A549 (cell line): ENCODE measurements at regions not wholly inside any gene's neighbourhood (a gene's known extent, or its start where the extent isn't known, plus 50 kb on each side); places are given as distances from the start of the nearest gene placed in this dataset.

ENCODE experiments used
- ATAC-seq, 2 experiments: fragments of 200-7000 bp in 1 of 2; fragments of >200 bp in 1 of 2; cut with Nextera tagmentation in 1 of 2; cut with Tn5 transposase in 1 of 2; 3 replicates each; pipeline versions ENCODE4 v1.8.0 to v1.9.1; 2018 to 2020; ENCODE audit warnings: mild to moderate bottlenecking in 1 of 2, moderate library complexity in 1 of 2
- CTCF ChIA-PET: fragments of 300-600 bp; sonication (Branson Sonifier 250); formaldehyde crosslinking; extraction: SDS; loops from one replicate; lab custom pipeline; 2021; ENCODE audit warnings: antibody characterized with exemption, inconsistent platforms; lab: Yijun Ruan, JAX
- POLR2A ChIA-PET: fragments of 350-600 bp; formaldehyde crosslinking; extraction: SDS; loops from one replicate; lab custom pipeline; 2021; ENCODE audit warnings: antibody characterized with exemption, inconsistent platforms; lab: Yijun Ruan, JAX
- DNase-seq, 2 experiments: peaks; one replicate each; pipeline versions ENCODE4 v3.0.0 to v3.0.0-alpha.2; 2011 to 2016; ENCODE audit warnings: low read depth in 1 of 2, low spot score in 1 of 2
- FAIRE-seq: peaks from 2 replicates; lab custom pipeline; 2011; peaks lifted over from hg19 to GRCh38; lab: Jason Lieb, UNC
- H3K27ac ChIP-seq, 2 experiments: fragments of >200 bp; sonication (Bioruptor Twin); formaldehyde crosslinking; 3 replicates each; pipeline ENCODE4 v1.5.1; 2016 to 2017
- H3K4me1 ChIP-seq: fragments of >200 bp; sonication (Bioruptor Twin); formaldehyde crosslinking; 3 replicates; pipeline ENCODE4 v1.6.1; 2016
- H3K4me2 ChIP-seq: fragments of >200 bp; sonication (Bioruptor Twin); formaldehyde crosslinking; 3 replicates; pipeline ENCODE4 v1.6.1; 2016
- H3K4me3 ChIP-seq: fragments of >200 bp; sonication (Bioruptor Twin); formaldehyde crosslinking; 3 replicates; pipeline ENCODE4 v1.5.1; 2016
- H3K9me3 ChIP-seq: fragments of >200 bp; sonication (Bioruptor Twin); formaldehyde crosslinking; 3 replicates; pipeline ENCODE4 v1.6.1; 2016
- BHLHE40 ChIP-seq: IDR thresholded peaks from 2 replicates; pipeline ENCODE4 v1.6.1; 2012; ENCODE audit warnings: low read depth, low read length, inconsistent platforms
- CBX2 ChIP-seq: fragments of 200-600 bp; sonication (generic); IDR thresholded peaks from 2 replicates; pipeline ENCODE4 v1.6.1; 2016; ENCODE audit warnings: low read depth, mild to moderate bottlenecking, borderline replicate concordance
- CBX8 ChIP-seq: fragments of 200-600 bp; sonication (generic); IDR thresholded peaks from 2 replicates; pipeline ENCODE4 v1.6.1; 2016
- CEBPB ChIP-seq, 2 experiments: fragments of >200 bp in 1 of 2; sonication (Bioruptor Twin) in 1 of 2; formaldehyde crosslinking in 1 of 2; IDR thresholded peaks; 2 replicates each; pipeline ENCODE4 v1.6.1; 2012 to 2016
- CTCF ChIP-seq: fragments of >200 bp; sonication (Bioruptor Twin); formaldehyde crosslinking; IDR thresholded peaks from 3 replicates; pipeline ENCODE4 v1.5.1; 2016
- FOSL2 ChIP-seq, 2 experiments: fragments of 450-650 bp in 1 of 2; fragments of >200 bp in 1 of 2; sonication (Bioruptor Twin) in 1 of 2; formaldehyde crosslinking; IDR thresholded peaks; 2 replicates each; pipeline versions ENCODE4 v1.5.0 to v1.6.1; 2016 to 2020; ENCODE audit warnings: mild to moderate bottlenecking in 1 of 2, moderate library complexity in 1 of 2
- HDAC2 ChIP-seq: fragments of 200-600 bp; sonication (generic); IDR thresholded peaks from 2 replicates; pipeline ENCODE4 v1.6.1; 2016
- HES2 ChIP-seq: fragments of >200 bp; sonication (Bioruptor Twin); formaldehyde crosslinking; IDR thresholded peaks from 2 replicates; pipeline ENCODE4 v1.6.1; 2016
- HEYL ChIP-seq: fragments of 250-450 bp; sonication (Bioruptor Pico); IDR thresholded peaks from 2 replicates; pipeline ENCODE4 v1.8.0; 2021; ENCODE audit warnings: mild to moderate bottlenecking, moderate library complexity
- HOXB5 ChIP-seq: fragments of 250-450 bp; sonication (Bioruptor Pico); IDR thresholded peaks from 2 replicates; pipeline ENCODE4 v1.5.0; 2020; ENCODE audit warnings: mild to moderate bottlenecking, moderate library complexity
- JUN ChIP-seq, 2 experiments: fragments of >200 bp; sonication (Bioruptor Twin); formaldehyde crosslinking; IDR thresholded peaks; 2 replicates in 1 of 2; 3 replicates in 1 of 2; pipeline ENCODE4 v1.6.1; 2016 to 2017
- JUNB ChIP-seq: fragments of >200 bp; sonication (Bioruptor Twin); formaldehyde crosslinking; IDR thresholded peaks from 2 replicates; pipeline ENCODE4 v1.6.1; 2016
- KDM5A ChIP-seq: fragments of 200-600 bp; sonication (generic); IDR thresholded peaks from 2 replicates; pipeline ENCODE4 v1.6.1; 2016; ENCODE audit warnings: antibody characterized with exemption, mild to moderate bottlenecking
- NFE2L2 ChIP-seq: fragments of 150-350 bp; conservative IDR thresholded peaks from 2 replicates; pipeline ENCODE4 v1.6.1; 2014; ENCODE audit warnings: low read length
- NR3C1 ChIP-seq: fragments of >200 bp; sonication (Bioruptor Twin); formaldehyde crosslinking; IDR thresholded peaks from 3 replicates; pipeline ENCODE4 v1.6.1; 2017
- PBX3 ChIP-seq: IDR thresholded peaks from 2 replicates; pipeline ENCODE4 v1.6.1; 2012
- POLR2A ChIP-seq: IDR thresholded peaks from 2 replicates; pipeline ENCODE4 v1.6.1; 2012; ENCODE audit warnings: mild to moderate bottlenecking, low read length
- RARB ChIP-seq: fragments of 250-450 bp; sonication (Bioruptor Pico); IDR thresholded peaks from 2 replicates; pipeline ENCODE4 v1.8.0; 2021; ENCODE audit warnings: mild to moderate bottlenecking, moderate library complexity
- RCOR1 ChIP-seq: fragments of 150-350 bp; IDR thresholded peaks from 2 replicates; pipeline ENCODE4 v1.6.1; 2014; ENCODE audit warnings: antibody characterized with exemption, low read length, low read depth
- RFX5 ChIP-seq: fragments of 450-650 bp; IDR thresholded peaks from 2 replicates; pipeline ENCODE4 v1.7.1; 2014; ENCODE audit warnings: antibody characterized with exemption, mild to moderate bottlenecking, moderate library complexity
- TFCP2L1 ChIP-seq: fragments of 250-450 bp; sonication (Bioruptor Pico); IDR thresholded peaks from 2 replicates; pipeline ENCODE4 v1.5.0; 2021; ENCODE audit warnings: mild to moderate bottlenecking
- USF2 ChIP-seq: fragments of 450-650 bp; IDR thresholded peaks from 2 replicates; pipeline ENCODE4 v1.6.1; 2014; ENCODE audit warnings: antibody characterized with exemption
- ZNF302 ChIP-seq: fragments of 250-450 bp; sonication (Bioruptor Pico); IDR thresholded peaks from 2 replicates; pipeline ENCODE4 v1.9.0; 2021; ENCODE audit warnings: inconsistent platforms, mild to moderate bottlenecking, moderate library complexity
- ZSCAN20 ChIP-seq: fragments of 250-450 bp; sonication (Bioruptor Pico); IDR thresholded peaks from 2 replicates; pipeline ENCODE4 v1.8.0; 2022; ENCODE audit warnings: mild to moderate bottlenecking, moderate library complexity
- WGBS: methylation state at CpG from one replicate; pipeline ENCODE4 v1.1.6; 2017; ENCODE audit errors: missing lambda C conversion rate; 5-methylcytosine and 5-hydroxymethylcytosine counted together

- ATAC-seq (peak; percentile 54 to 56; a peak in 3 of 6 replicates), FAIRE-seq (no peak), DNase-seq (peak in 1 of 2 experiments; percentile 44)
- no peak overlapping the region for H3K27ac ChIP-seq
- 0 out of 3 replicates have a peak overlapping the region, but pooled peaks have one; percentile 21 for H3K4me2 ChIP-seq
- H3K4me1 ChIP-seq: peaks cover 7% of the 10 kb centered on the region; the same call in 2 of the 3 replicates
- H3K9me3 ChIP-seq: no peaks in the 10 kb centered on the region
- H3K4me3 ChIP-seq: no peak overlapping the region
- ChIA-PET POLR2A (no interaction called here), CTCF (no interaction called here)
- TF ChIP-seq NR3C1: no peak
- 0 out of 2 replicates have a peak, but pooled peaks have one; percentile 25 for TF ChIP-seq FOSL2 (IDR thresholded peaks at IDR 0.05)
- peak; percentile 86 for TF ChIP-seq FOSL2 (CRISPR knock-in tag; IDR thresholded peaks at IDR 0.05)
- TF ChIP-seq RFX5: no peak
- no peak for TF ChIP-seq RARB (CRISPR knock-in tag)
- TF ChIP-seq JUNB: peak; percentile 44; the same call in 1 of the 2 replicates
- TF ChIP-seq RCOR1: no peak
- TF ChIP-seq CEBPB (IDR thresholded peaks at IDR 0.05): no peak
- WGBS: 33% methylated on average over 4 of the region's 4 CpGs
Measured at GRCh38 chr10:56537984-56538383, 176.9 kb upstream of the ZWINT start.

- POLR2A ChIA-PET: no interaction called here
- Histone ChIP-seq H3K27ac (no peak overlapping the region), H3K4me3 (no peak overlapping the region)
- TF ChIP-seq ZSCAN20 (no peak), HEYL (CRISPR knock-in tag) (no peak), HES2 (no peak), NR3C1 (no peak), KDM5A (no peak), BHLHE40 (no peak), CEBPB (IDR thresholded peaks at IDR 0.05) (no peak), RARB (CRISPR knock-in tag) (no peak), JUN (IDR thresholded peaks at IDR 0.05) (no peak), RFX5 (no peak), NFE2L2 (no peak)
- TF ChIP-seq, all 56 proteins: peak for 0
- ATAC-seq: no peak
- CTCF ChIA-PET: no interaction called here
- no peak overlapping the region for H3K4me2 ChIP-seq
- no peak for FAIRE-seq
- H3K9me3 ChIP-seq: no peaks in the 10 kb centered on the region
- WGBS: 31% methylated on average over 3 of the region's 3 CpGs
- H3K4me1 ChIP-seq: no peaks in the 10 kb centered on the region
- no peak for DNase-seq
Measured at GRCh38 chr10:56522166-56522565, 161.1 kb upstream of the ZWINT start.

- ATAC-seq (no peak), DNase-seq (no peak), FAIRE-seq (no peak)
- Histone ChIP-seq H3K27ac (no peak overlapping the region), H3K4me3 (no peak overlapping the region), H3K4me1 (no peaks in the 10 kb centered on the region), H3K9me3 (no peaks in the 10 kb centered on the region), H3K4me2 (no peak overlapping the region)
- TF ChIP-seq RFX5 (no peak), TFCP2L1 (no peak), CEBPB (IDR thresholded peaks at IDR 0.05) (no peak), POLR2A (no peak), HDAC2 (no peak), PBX3 (no peak), USF2 (no peak), HOXB5 (CRISPR knock-in tag) (no peak), CTCF (no peak), CBX8 (no peak), CBX2 (no peak), ZNF302 (CRISPR knock-in tag) (no peak)
- POLR2A ChIA-PET: no interaction called here
- WGBS: 16% methylated on average over 3 of the region's 3 CpGs
- CTCF ChIA-PET: no interaction called here
Measured at GRCh38 chr10:56508562-56508961, 147.5 kb upstream of the ZWINT start.
